ENCODE measurements at regions not wholly inside any gene's neighbourhood (a gene's known extent, or its start where the extent isn't known, plus 50 kb on each side); places are given as distances from the start of the nearest gene placed in this dataset.

GRCh38 chr2:188238386-188238785, 53.3 kb upstream of the GULP1 start:
- Histone ChIP-seq H3K27ac (ENCODE audit: low read depth in 1 of 2, low read length in 1 of 2) (no peak overlapping the region), H3K4me3 (no peak overlapping the region), H3K36me3 (ENCODE audit: control insufficient read depth in 4 of 4, insufficient read depth in 4 of 4, low read length in 4 of 4) (no peaks in the 10 kb centered on the region), H3K4me1 (ENCODE audit: control insufficient read depth in 5 of 5, insufficient read depth in 5 of 5, low read length in 5 of 5) (no peaks in the 10 kb centered on the region), H3K9me3 (ENCODE audit: control insufficient read depth in 4 of 4, insufficient read depth in 3 of 4, low read length in 3 of 4) (no peaks in the 10 kb centered on the region), H3K9ac (ENCODE audit: insufficient read depth in 1 of 2, low read length in 2 of 2) (no peak overlapping the region), H3K27me3 (ENCODE audit: control insufficient read depth in 3 of 3, insufficient read depth in 3 of 3, low read length in 2 of 3) (no peaks in the 10 kb centered on the region)
- ATAC-seq (ENCODE audit: insufficient read depth, low FRiP score) (no peak), DNase-seq (no peak)
- no peak for TF ChIP-seq CTCF (IDR thresholded peaks at IDR 0.05; ENCODE audit: control extremely low read depth, extremely low read depth)
- WGBS, 2 donors: 65 to 73% methylated on average over 1 of the region's 1 CpG

All from lung (tissue), 11 donors.